ENCODE measurements at regions not wholly inside any gene's neighbourhood (a gene's known extent, or its start where the extent isn't known, plus 50 kb on each side); places are given as distances from the start of the nearest gene placed in this dataset.

- TF ChIP-seq POLR2A (IDR thresholded peaks at IDR 0.05) (no peak), CTCF (IDR thresholded peaks at IDR 0.05) (no peak)
Measured at GRCh38 chr10:129285459-129285858, 181.6 kb upstream of the MGMT start.

Measured in sigmoid colon (tissue), 3 donors.